Activated CD4-positive, alpha-beta T cell treated with anti-CD3 and anti-CD28 coated beads, Interleukin-2, amount 50 U/mL, for 24 hours (primary cell): ENCODE measurements at regions not wholly inside any gene's neighbourhood (a gene's known extent, or its start where the extent isn't known, plus 50 kb on each side); places are given as distances from the start of the nearest gene placed in this dataset.
"Not testable (repeated sequence)": the region's sequence is repeated elsewhere in the genome, so short reads cannot be mapped to it uniquely, and the experiment has no call there.

ENCODE experiments used
- DNase-seq, 2 donors: peaks; one replicate each; pipeline ENCODE4 v3.0.0-alpha.2; 2020; ENCODE audit warnings: low read depth in 1 of 2, low spot score in 1 of 2

DNA sequence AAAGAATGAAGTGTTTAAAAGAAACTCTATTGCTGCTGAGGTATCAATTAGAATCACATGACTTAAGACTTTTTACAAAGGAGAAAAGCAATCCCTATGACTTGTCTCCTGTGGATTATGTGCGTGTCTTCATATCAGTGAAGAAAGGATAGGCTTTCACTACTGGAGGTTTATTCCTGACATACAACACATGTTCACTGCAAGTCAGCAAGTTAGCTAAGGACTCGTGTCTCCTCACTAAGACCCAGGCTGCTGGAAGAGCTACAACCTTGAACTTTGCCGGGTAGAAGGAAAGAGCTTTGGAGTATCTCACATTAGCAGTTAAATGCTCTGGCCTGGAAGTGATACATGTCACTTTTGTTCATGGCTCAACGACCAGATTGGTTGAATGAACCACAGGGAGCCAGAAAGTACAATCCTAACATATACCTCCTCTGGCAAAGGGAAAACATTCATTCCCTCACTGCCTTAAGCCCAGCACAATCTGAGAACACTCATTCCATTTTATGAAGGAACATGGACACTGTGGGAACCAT lies 215.3 kb downstream of the RNF152 start:
- DNase-seq, result no peak

DNA sequence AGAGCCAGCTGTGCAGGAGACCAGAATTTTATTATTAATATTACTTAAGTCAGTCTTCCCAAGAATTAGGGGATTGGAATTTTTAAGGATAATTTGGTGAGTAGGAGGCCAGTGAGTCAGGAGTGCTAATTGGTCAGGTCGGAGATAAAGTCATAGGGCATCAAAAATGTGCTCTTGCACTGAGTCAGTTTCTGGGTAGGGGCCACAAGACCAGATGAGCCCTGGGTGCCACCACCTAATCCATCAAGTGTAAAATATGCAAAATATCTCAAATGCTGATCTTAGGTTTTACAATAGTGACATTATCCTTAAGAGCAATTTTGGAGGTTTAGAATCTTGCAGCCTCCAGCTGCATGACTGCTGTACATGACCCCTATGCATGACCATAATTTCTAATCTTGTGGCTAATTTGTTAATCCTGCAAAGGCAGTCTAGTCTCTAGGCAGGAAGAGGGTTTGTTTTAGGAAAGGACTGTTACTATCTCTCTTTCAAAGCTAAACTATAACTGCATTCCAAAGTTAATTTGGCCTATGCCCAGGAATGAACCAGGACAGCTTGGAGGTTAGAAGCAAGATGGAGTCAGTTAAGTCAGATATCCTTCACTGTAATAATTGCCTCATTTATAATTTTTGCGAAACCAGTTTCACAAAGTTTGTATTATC lies 215.9 kb downstream of the RNF152 start:
- DNase-seq, result no peak

DNA sequence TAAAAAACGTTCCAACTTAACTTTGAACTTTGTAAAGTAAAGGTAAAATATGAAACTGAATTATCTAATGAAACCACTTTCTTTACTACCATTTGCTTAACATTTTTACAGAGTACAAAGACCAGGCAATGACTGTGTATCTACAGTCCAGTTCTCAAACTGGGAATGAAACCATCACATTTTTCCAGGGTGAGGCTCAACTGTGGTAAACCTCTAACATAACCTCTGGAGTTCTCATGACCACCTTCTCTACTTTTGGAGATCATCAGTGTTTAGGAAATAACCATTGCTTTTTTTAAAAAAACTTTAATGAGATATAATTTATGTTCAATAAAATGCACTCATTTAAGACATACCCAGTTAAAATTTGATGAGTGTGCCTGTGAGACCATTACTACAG lies 223.5 kb downstream of the RNF152 start:
- DNase-seq, result no peak

DNA sequence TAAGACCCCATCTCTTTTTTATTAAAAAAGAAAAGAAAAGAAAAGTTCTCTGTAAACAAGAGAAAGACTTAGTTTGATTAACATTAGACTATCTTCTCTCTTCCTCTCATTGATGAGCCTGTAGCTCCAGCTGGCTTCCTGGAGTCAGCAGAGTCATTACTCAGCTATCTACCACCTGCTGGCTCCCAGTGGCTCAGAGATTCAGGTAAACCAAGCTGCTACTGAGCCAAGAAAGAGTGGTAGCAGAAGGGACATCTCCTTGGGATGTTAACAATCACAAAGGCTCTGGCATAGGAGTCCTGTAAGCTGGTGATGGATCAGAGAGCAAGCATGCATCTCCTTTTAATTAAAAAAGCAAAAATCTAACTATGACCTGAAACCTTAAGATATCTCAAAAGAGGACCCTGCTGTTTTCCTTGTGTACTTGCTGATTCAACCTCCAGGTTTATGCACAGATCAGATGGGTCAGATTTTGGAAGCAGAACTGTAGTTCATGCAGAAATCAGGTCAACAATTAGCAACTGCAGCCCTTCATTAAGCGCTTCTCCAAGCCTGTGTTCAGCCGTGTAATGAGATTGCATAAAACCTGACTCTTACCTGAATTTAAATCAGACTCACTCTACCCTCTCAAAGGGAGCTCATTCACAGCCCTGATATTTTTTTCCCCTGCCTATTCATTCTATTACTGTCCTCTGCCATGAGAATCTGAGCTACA lies 225.8 kb downstream of the RNF152 start:
- DNase-seq, result no peak

DNA sequence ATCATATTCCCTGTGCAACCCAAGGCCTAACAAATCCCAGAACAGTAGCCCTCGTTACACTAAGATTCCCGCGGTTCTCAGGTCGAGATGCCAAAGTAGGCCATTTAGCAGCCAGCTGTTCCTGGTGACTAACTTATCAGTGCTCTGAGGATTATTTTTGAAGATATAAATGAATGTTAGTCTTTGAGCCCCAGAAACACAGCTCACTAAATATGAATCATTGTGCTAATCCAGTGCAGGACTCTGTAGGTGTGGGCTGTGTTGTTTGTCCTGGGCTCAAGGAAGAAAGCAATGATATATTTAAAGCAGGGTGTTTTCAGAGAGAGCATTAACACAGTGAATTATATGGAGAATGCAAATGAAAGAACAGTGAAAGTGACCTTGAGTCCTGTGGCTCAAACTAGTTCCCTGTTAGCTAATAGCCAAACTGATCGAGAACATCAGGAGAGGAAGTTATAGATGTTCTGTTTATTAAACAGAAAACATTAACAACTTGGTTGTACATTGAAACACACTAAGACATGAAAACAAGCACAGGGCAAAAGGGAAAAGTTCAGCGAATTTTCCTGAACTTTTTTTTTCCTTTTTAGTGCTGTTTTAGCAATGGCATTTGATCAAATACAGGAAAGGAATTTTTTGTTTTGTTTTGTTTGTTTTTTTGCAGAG lies 228.3 kb downstream of the RNF152 start:
- no peak for DNase-seq

DNA sequence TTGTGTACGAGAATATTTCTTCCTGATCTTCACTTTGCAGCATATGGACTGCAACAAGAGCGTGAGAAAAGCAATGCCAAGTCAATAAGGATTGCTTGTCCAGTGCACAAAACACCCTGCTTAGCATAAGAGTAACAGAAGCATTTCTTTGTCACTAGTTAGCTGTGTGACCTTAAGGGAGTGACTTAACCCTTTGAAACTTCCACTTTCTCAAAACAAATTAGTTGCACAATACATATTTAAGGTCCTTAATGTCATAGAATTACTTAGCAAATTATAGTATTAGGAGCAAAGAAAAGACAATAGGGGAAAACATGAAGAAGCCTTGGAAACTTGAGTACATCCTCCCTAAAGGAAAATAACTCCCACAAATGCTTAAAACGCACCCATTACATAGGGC lies 230.1 kb downstream of the RNF152 start:
- DNase-seq, result no peak

DNA sequence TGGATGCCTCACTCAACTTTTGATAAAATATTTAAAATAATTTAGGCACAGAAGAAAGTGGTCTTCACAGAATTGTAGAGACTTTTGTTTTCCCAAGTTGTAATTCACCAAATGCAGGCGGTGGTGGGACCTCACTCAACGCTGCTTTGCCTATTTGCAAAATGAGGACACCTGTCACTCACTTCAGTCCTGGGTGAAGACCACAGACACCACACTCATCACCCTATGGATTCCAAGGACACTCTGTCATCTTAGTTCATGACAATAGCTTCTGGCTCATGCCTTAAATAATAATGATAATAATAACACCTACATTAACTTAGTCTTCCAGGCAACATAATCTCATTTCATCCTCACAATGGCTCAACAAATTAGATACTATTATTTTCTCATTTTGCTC lies 234.4 kb downstream of the RNF152 start:
- DNase-seq, result no peak

DNA sequence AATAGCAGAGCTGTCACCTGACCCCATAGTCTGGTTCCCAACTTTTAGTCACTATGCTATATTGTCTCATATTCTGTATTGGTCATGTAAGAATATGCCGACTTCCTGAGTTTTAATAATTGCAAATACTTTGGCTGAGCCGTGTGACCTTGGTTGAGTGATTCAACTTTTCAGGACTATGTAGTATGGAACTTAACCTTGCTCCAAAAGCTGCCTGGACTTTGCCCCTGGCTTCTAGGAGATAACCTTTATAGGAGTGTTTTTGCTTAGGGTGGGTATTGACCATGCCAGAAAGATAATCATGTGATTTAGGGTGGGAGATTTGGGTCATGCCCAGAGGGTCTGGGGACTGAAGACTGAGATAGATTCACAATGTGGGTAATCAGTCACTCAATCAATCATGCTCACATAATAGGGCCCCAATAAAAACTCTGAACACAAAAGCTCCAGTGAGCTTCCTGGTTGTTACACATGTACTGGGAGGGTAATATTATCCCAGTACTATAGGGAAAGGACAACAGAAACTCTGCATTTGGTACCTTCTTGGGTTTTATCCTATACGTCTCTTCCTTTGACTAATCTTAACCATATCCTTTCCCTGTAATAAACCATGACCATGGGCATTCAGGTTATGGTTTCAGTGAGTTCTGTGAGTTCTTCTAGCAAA lies 235.6 kb downstream of the RNF152 start:
- no peak for DNase-seq

DNA sequence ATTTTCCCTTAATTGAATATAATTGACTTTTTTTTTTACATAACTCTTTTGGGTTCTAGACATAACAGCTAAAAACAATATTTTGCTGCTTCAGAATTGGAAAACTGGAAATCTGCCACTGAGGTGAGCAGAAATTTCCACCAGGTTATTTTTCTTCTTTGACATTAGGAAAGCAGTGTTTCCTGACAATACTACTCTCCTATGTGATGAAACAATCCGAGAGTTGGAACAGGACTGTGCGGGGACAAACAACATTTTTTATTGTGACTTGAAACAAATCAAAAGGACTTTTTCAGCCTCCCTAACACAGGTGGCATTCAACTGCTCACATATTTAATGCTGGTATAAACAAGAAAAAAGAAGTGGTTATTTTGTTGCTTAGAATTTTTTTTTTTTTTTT lies 237.2 kb downstream of the RNF152 start:
- DNase-seq, result no peak

DNA sequence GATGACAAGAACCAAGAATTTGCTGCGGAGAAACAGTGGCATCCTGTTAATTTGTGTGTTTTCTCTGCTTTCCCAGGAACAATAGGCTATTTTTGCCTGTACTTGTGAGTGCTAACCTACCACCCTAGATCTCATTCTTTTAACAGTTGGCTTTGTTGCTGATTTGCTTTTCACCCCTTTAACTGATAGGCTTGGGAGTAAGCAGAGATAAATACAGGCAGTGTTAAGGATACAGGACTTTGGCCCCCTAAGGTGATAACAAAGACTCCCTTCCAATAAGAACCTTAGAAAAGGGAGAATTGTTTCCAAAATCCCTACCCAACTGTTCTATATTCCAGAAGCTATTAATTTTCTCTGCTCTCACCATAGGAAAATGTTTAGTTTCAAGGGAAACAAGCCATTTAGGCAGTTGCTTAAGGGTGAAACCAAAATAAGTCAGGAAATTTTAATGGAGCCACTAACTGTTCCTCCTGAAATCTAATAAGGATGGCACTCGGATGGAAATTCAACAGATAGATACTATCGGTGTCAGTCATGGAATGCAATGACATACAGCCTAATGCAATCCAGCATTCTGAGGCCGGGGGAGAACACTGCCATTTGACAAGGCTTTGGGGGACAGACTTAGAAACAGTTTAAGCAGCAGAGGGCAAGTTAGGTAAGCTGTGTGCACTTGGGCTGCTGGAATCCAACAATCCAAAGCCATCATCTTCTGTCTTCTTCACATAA lies 238.8 kb downstream of the RNF152 start:
- no peak for DNase-seq

DNA sequence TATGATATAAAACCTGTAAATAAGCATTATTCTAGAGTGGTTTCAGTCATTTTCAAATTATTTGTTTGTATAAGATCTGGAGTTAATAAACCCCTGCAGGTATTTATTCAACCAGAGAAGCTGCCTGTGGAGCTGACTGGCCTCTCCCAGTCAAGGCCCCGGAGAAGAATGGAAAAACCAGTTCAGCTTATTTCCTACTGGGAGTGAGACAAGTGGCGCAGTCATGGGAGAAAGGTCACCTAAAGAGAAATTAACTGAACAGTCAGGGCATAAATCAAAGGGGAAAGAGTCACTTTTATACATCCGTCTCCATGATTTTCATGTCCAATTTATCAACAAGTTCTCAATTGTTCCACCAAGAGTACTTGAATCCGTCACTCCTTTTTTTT lies 240.9 kb downstream of the RNF152 start:
- no peak for DNase-seq

DNA sequence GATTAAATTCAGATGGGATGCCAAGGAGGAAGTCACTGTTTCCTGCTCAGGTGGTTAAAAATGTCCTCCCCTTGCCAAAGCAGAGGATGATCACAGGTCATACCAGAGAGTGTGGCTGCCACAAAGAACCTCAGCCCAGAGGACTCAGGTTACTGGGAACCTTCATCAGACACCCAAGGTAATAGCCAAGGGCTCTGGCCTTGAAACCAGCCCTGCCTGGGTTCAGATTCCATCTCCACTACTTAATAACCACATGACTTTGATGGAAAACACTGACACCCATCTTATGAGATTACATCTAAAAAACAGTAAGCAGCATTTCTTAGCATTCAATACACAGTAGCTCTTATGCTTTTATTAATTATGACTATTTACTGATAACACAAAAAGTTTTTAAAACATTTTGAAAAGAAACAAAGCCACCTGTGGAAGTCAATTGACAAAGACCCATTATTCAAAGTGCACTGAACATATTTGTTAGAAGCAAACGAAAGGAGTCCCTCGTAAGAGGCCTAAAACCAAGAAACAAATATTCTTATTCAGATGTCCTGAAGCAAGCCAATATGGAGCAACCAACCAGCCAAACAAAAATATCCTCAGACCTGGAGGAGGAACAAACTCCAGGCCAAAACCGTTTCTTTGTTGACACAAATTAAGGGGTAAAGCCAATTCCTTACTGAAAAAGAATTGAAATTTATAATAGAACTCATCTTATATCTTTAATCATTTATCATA lies 241.5 kb downstream of the RNF152 start:
- DNase-seq, result no peak

DNA sequence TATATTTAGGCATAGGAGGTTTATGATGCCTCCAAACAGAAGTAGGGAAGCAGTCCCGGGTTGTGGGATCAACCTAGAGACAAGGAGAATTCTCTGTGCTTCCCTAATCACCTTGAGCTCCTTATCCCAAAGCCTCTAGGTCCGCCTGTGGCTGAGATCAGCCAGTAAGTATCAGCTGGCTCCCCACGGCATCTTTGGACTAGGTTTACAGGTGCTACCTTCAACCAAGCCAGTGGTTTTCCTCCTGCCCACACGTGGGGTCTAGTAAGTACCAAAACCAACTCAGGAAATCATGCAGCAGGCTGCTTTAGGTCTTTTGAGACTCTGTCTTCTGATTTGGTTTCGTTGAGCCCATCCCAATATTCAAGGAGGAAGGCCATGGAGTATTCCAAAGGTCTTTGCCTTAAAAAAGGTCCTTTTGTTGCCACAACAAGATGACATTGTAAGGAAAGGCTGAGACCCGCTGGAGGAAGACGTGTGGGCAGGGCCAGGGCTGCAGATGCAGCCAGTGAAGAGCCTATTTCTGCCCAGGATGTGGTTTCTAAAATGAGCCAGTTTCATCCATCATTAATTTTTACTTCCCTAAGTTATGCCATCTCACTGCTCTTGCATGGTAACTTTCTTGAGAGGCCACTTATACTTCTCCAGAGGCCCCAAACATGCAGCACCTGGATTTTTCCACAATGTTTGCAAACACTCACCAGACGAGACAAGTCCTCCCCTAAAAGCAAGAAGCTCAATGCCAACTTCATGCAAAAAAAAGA lies 248.7 kb downstream of the RNF152 start:
- no peak for DNase-seq

DNA sequence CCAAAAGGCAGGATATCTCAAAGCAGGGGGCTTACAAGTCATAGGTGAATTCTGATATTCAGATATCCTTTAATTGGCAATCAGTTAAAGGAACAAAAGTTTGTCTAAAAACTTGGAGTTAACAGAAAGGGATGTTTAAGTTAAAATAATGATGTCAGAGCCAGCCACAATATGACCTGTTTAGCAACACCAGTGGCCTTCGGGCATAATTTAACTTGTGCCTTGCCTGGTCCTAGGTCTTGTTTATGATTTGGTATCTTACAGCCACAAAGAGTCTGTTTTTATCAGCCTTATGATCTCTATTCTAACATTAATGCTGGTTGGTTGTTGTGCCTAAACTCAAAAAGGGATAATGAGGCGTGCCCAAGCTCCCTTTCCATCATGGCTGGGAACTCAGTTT lies 252.9 kb downstream of the RNF152 start:
- DNase-seq, result no peak

DNA sequence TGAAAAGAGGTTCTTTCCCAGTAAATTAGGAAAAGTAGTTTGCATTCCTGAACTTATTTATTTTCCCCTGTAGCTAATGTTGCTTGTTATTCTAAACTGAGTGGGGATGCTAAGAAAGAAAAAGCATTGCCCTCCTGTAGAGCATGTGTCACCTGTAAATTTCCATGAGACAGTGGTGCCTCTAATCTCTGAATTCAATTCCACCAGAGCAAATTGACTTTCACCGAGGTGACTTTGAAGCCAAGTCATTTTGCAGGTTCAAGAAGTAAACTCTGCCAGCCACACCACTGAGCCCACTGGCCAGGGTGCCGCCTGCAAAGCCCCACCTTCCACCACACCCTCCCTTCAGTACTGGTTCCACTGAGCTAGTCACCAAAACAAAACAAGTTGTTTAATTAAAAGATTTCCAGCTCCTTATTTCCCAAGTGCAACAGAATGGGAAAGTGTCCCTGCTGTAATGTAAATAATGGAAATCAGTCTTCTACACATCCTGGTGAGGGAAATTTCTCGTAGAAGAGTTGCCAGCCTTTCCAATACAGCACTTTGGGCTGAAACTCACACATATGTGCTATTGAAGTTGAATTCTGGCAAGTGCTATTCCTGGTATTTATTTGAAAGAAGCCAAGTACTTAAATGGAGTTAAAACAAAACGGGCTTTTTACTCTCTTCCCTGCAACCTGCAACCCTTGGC lies 254.8 kb downstream of the RNF152 start:
- DNase-seq, result no peak

DNA sequence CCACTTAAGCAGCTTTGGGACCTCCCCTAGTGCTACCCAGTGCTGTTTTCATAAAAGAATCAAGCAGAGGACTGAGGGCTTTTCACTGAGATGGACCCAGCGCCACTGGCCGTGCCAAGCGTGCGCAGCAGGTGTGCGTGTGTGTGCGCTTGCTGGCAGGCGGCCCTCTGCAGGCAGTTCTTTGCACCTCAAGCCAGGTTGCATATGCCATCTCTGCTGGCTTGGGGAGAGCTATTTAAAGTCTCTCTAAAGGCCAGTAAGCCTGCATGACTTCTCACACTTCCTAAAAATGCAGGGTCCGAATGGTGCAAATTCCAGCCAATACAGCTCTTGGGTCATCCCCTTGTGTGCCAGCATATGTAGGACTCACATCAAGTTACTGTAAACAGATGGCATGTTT lies 255.5 kb downstream of the RNF152 start:
- DNase-seq, result no peak

DNA sequence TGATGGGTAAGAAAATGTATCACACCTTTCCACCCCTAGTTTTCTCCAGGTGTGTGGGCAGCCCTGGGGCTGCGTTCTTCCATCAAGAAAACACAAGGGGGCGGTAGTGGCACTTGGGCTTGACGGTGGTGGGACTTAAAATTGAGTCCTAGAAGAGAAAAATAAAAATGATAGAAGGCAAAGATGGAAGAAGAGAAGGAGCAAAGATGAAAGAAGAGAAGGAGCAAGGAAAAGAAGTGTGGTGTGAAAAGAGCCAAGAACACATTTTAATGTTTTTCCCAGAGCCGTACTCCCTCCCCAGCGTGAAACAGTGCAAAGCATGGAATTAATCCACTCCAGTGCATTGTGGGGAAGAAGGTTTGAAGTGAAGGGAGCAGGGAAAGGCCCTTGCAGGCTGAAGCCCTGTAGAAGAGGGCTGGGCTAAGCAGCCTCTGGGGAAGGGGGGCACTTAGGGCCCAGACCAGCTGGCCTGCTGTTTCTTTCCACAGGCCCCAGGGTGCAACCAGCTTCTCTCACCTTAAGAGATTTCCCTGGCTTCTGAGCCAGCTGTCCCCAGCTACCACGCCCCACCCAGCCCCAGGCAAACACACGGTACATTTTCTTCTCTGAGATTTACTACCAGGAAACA lies 256.8 kb downstream of the RNF152 start:
- DNase-seq, result peak in 1 of 2 donors; percentile 27

DNA sequence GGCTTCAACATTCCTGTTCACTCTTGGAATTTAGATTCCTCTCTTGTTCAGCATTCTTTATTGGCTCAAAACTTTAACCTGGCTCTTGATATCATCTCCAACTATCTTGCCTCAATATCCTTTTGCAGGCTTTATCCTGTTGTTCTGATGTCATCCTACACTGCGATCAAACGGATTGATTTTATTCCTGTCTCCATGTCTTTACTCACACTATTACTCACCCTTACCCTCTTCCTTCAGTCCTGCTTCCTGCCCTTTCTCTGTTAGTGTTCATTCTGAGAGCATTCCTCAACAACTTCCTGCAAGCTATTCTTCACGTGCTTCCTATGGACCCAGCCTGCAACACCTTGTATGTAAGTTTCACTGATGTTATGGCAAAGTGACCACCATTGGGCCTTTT lies 264.7 kb downstream of the RNF152 start:
- DNase-seq, result no peak

DNA sequence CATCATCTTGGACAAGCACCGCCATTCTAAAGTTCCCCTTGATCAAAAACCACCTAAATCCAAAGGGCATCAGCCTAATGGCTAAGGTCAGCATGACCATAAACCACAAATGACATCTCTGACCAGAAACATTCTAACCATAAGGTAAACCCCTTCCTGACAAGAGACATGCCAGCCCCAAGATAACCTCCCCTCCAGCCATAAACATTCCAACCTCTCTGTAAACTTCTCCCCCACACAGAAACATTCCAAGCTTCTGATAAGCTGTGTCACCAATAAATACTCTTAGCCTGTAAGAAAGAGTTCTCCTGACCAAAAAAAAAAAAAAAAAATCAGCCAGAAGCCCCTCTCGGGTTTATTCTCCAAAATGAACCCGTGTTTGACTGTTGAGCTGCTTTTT lies 268.2 kb downstream of the RNF152 start:
- not testable (repeated sequence) for DNase-seq
